GM21360 (cell line): ENCODE measurements at regions not wholly inside any gene's neighbourhood (a gene's known extent, or its start where the extent isn't known, plus 50 kb on each side); places are given as distances from the start of the nearest gene placed in this dataset.

Source experiments
- ATAC-seq: cut with Tn5 transposase; IDR thresholded peaks from one replicate; pipeline ENCODE4 v1.9.1; 2021; ENCODE audit warnings: mild to moderate bottlenecking, moderate library complexity; ENCODE audit not compliant: unreplicated experiment

GRCh38 chr2:186068139-186068801 is 329.7 kb downstream of the FSIP2 start:
- ATAC-seq: no peak

GRCh38 chr2:186069676-186070075 is 331.1 kb downstream of the FSIP2 start:
- no peak for ATAC-seq

GRCh38 chr2:186085226-186085625 is 346.6 kb downstream of the FSIP2 start:
- ATAC-seq: no peak

GRCh38 chr2:186093174-186093573 is 354.6 kb downstream of the FSIP2 start:
- no peak for ATAC-seq

- ATAC-seq: no peak
Observed at GRCh38 chr2:186098821-186099220, 360.2 kb downstream of the FSIP2 start.

GRCh38 chr2:186099826-186100225 is 361.2 kb downstream of the FSIP2 start:
- no peak for ATAC-seq

GRCh38 chr2:186100636-186101035 is 362.0 kb downstream of the FSIP2 start:
- no peak for ATAC-seq

- no peak for ATAC-seq
Observed at GRCh38 chr2:186101616-186102015, 363.0 kb downstream of the FSIP2 start.

- no peak for ATAC-seq
Observed at GRCh38 chr2:186103276-186103675, 364.7 kb downstream of the FSIP2 start.

GRCh38 chr2:186105016-186105724 is 366.6 kb downstream of the FSIP2 start:
- ATAC-seq: no peak

GRCh38 chr2:186108470-186108869 is 369.9 kb downstream of the FSIP2 start:
- no peak for ATAC-seq

GRCh38 chr2:186113284-186113683 is 372.8 kb upstream of the ZC3H15 start:
- no peak for ATAC-seq

GRCh38 chr2:186125156-186125555 is 360.9 kb upstream of the ZC3H15 start:
- no peak for ATAC-seq

GRCh38 chr2:186125625-186126024 is 360.4 kb upstream of the ZC3H15 start:
- no peak for ATAC-seq

- ATAC-seq: no peak
Observed at GRCh38 chr2:186126181-186126580, 359.9 kb upstream of the ZC3H15 start.

GRCh38 chr2:186129767-186130581 is 356.1 kb upstream of the ZC3H15 start:
- ATAC-seq: no peak

- ATAC-seq: no peak
Observed at GRCh38 chr2:186130748-186131641, 355.1 kb upstream of the ZC3H15 start.

- no peak for ATAC-seq
Observed at GRCh38 chr2:186135686-186136085, 350.4 kb upstream of the ZC3H15 start.

GRCh38 chr2:186136860-186137259 is 349.2 kb upstream of the ZC3H15 start:
- ATAC-seq: no peak

- no peak for ATAC-seq
Observed at GRCh38 chr2:186138845-186139244, 347.2 kb upstream of the ZC3H15 start.

GRCh38 chr2:186159101-186159500 is 327.0 kb upstream of the ZC3H15 start:
- no peak for ATAC-seq
